SIG-M5 treated with dmso at 0.1 percent for 504 hours (cell line): ENCODE measurements at regions not wholly inside any gene's neighbourhood (a gene's known extent, or its start where the extent isn't known, plus 50 kb on each side); places are given as distances from the start of the nearest gene placed in this dataset.
A peak's percentile ranks its signal among the peaks of the same experiment; 100 is the strongest.

Experiments
- DNase-seq: peaks from one replicate; lab custom pipeline; 2025; ENCODE audit not compliant: unreplicated experiment; lab: John Stamatoyannopoulos, UW

- DNase-seq = no peak
These were observed 245.0 kb downstream of the ATP23 start for GRCh38 chr12:58186401-58186800.

- DNase-seq = peak; percentile 3
These were observed 245.5 kb downstream of the ATP23 start for GRCh38 chr12:58186914-58187313.

GRCh38 chr12:58189030-58189429 lies 247.7 kb downstream of the ATP23 start:
- DNase-seq = no peak

GRCh38 chr12:58189893-58190292 lies 248.5 kb downstream of the ATP23 start:
- no peak for DNase-seq

GRCh38 chr12:58190618-58191017 lies 249.3 kb downstream of the ATP23 start:
- no peak for DNase-seq

- DNase-seq = no peak
These were observed 255.6 kb downstream of the ATP23 start for GRCh38 chr12:58196971-58197370.

GRCh38 chr12:58202933-58203718 lies 261.8 kb downstream of the ATP23 start:
- DNase-seq = no peak

- no peak for DNase-seq
These were observed 262.7 kb downstream of the ATP23 start for GRCh38 chr12:58204071-58204470.

GRCh38 chr12:58206876-58207275 lies 265.5 kb downstream of the ATP23 start:
- DNase-seq = no peak

GRCh38 chr12:58211211-58211610 lies 269.8 kb downstream of the ATP23 start:
- DNase-seq = no peak

GRCh38 chr12:58217130-58217529 lies 275.8 kb downstream of the ATP23 start:
- DNase-seq = no peak

GRCh38 chr12:58224536-58225105 lies 283.3 kb downstream of the ATP23 start:
- no peak for DNase-seq

- no peak for DNase-seq
These were observed 284.0 kb downstream of the ATP23 start for GRCh38 chr12:58225203-58225877.

- no peak for DNase-seq
These were observed 292.5 kb downstream of the ATP23 start for GRCh38 chr12:58233886-58234285.

GRCh38 chr12:58238411-58238810 lies 297.0 kb downstream of the ATP23 start:
- DNase-seq = no peak

- no peak for DNase-seq
These were observed 299.7 kb downstream of the ATP23 start for GRCh38 chr12:58241099-58241498.

- no peak for DNase-seq
These were observed 301.6 kb downstream of the ATP23 start for GRCh38 chr12:58242796-58243630.

- DNase-seq = no peak
These were observed 306.3 kb downstream of the ATP23 start for GRCh38 chr12:58247633-58248032.

GRCh38 chr12:58248599-58248998 lies 307.2 kb downstream of the ATP23 start:
- DNase-seq = peak; percentile 2

- no peak for DNase-seq
These were observed 308.2 kb downstream of the ATP23 start for GRCh38 chr12:58249610-58250009.

- no peak for DNase-seq
These were observed 308.7 kb downstream of the ATP23 start for GRCh38 chr12:58250077-58250476.
